ENCODE measurements at regions not wholly inside any gene's neighbourhood (a gene's known extent, or its start where the extent isn't known, plus 50 kb on each side); places are given as distances from the start of the nearest gene placed in this dataset.

- no peak for DNase-seq (ENCODE audit: low read depth in 2 of 3, low spot score in 2 of 3)
Measured at GRCh38 chr11:80163441-80163840, 722.6 kb upstream of the TENM4 start.

GRCh38 chr11:80163011-80163410 is 722.2 kb upstream of the TENM4 start:
- DNase-seq (ENCODE audit: low read depth in 2 of 3, low spot score in 2 of 3): no peak

- no peak for DNase-seq (ENCODE audit: low read depth in 2 of 3, low spot score in 2 of 3)
Measured at GRCh38 chr11:80162387-80162786, 721.6 kb upstream of the TENM4 start.

GRCh38 chr11:80157447-80157846 is 716.6 kb upstream of the TENM4 start:
- DNase-seq (ENCODE audit: low read depth in 2 of 3, low spot score in 2 of 3): no peak

- DNase-seq (ENCODE audit: low read depth in 2 of 3, low spot score in 2 of 3): no peak
Measured at GRCh38 chr11:80156062-80156461, 715.2 kb upstream of the TENM4 start.

- DNase-seq (ENCODE audit: low read depth in 2 of 3, low spot score in 2 of 3): peak in 1 of 3 donors; percentile 4
Measured at GRCh38 chr11:80155412-80156017, 714.7 kb upstream of the TENM4 start.

- no peak for DNase-seq (ENCODE audit: low read depth in 2 of 3, low spot score in 2 of 3)
Measured at GRCh38 chr11:80146232-80146631, 705.4 kb upstream of the TENM4 start.

- no peak for DNase-seq (ENCODE audit: low read depth in 2 of 3, low spot score in 2 of 3)
Measured at GRCh38 chr11:80144897-80145594, 704.2 kb upstream of the TENM4 start.

GRCh38 chr11:80136991-80137390 is 696.2 kb upstream of the TENM4 start:
- no peak for DNase-seq (ENCODE audit: low read depth in 2 of 3, low spot score in 2 of 3)

- no peak for DNase-seq (ENCODE audit: low read depth in 2 of 3, low spot score in 2 of 3)
Measured at GRCh38 chr11:80129396-80129795, 688.6 kb upstream of the TENM4 start.

- no peak for DNase-seq (ENCODE audit: low read depth in 2 of 3, low spot score in 2 of 3)
Measured at GRCh38 chr11:80122211-80122610, 681.4 kb upstream of the TENM4 start.

- DNase-seq (ENCODE audit: low read depth in 2 of 3, low spot score in 2 of 3): no peak
Measured at GRCh38 chr11:80118073-80118472, 677.2 kb upstream of the TENM4 start.

GRCh38 chr11:80116796-80117195 is 676.0 kb upstream of the TENM4 start:
- no peak for DNase-seq (ENCODE audit: low read depth in 2 of 3, low spot score in 2 of 3)

- no peak for DNase-seq (ENCODE audit: low read depth in 2 of 3, low spot score in 2 of 3)
Measured at GRCh38 chr11:80109652-80110051, 668.8 kb upstream of the TENM4 start.

- no peak for DNase-seq (ENCODE audit: low read depth in 2 of 3, low spot score in 2 of 3)
Measured at GRCh38 chr11:80109031-80109430, 668.2 kb upstream of the TENM4 start.

GRCh38 chr11:80107415-80107814 is 666.6 kb upstream of the TENM4 start:
- DNase-seq (ENCODE audit: low read depth in 2 of 3, low spot score in 2 of 3): no peak

GRCh38 chr11:80104191-80104590 is 663.4 kb upstream of the TENM4 start:
- DNase-seq (ENCODE audit: low read depth in 2 of 3, low spot score in 2 of 3): no peak

- no peak for DNase-seq (ENCODE audit: low read depth in 2 of 3, low spot score in 2 of 3)
Measured at GRCh38 chr11:80103142-80103859, 662.5 kb upstream of the TENM4 start.

GRCh38 chr11:80097146-80097545 is 656.3 kb upstream of the TENM4 start:
- DNase-seq (ENCODE audit: low read depth in 2 of 3, low spot score in 2 of 3): no peak

GRCh38 chr11:80096736-80097135 is 655.9 kb upstream of the TENM4 start:
- no peak for DNase-seq (ENCODE audit: low read depth in 2 of 3, low spot score in 2 of 3)

GRCh38 chr11:80086496-80087055 is 645.7 kb upstream of the TENM4 start:
- DNase-seq (ENCODE audit: low read depth in 2 of 3, low spot score in 2 of 3): no peak

- no peak for DNase-seq (ENCODE audit: low read depth in 2 of 3, low spot score in 2 of 3)
Measured at GRCh38 chr11:80085563-80085962, 644.7 kb upstream of the TENM4 start.

Data from hematopoietic multipotent progenitor cell (in vitro differentiated cells).